CD4-positive, alpha-beta T cell treated with Interleukin-10 for 1 hour (primary cell): ENCODE measurements at regions not wholly inside any gene's neighbourhood (a gene's known extent, or its start where the extent isn't known, plus 50 kb on each side); places are given as distances from the start of the nearest gene placed in this dataset.
"Not testable (repeated sequence)": the region's sequence is repeated elsewhere in the genome, so short reads cannot be mapped to it uniquely, and the experiment has no call there.

Experiments
- DNase-seq: peaks from one replicate; pipeline ENCODE4 v3.0.0-alpha.2; 2020

GRCh38 chr4:155442267-155443105, 65.7 kb upstream of the MAP9 start:
- DNase-seq = peak; percentile 47

- DNase-seq = no peak
Observed at GRCh38 chr4:155441475-155441874, 64.7 kb upstream of the MAP9 start.

- not testable (repeated sequence) for DNase-seq
Observed at GRCh38 chr4:155439760-155440159, 63.0 kb upstream of the MAP9 start.

GRCh38 chr4:155434904-155435303, 58.1 kb upstream of the MAP9 start:
- no peak for DNase-seq

- no peak for DNase-seq
Observed at GRCh38 chr4:155434366-155434765, 57.6 kb upstream of the MAP9 start.

- no peak for DNase-seq
Observed at GRCh38 chr4:155433636-155434360, 57.0 kb upstream of the MAP9 start.

- DNase-seq = no peak
Observed at GRCh38 chr4:155430895-155431795, 54.4 kb upstream of the MAP9 start.

- DNase-seq = no peak
Observed at GRCh38 chr4:155428128-155428527, 51.4 kb upstream of the MAP9 start.

GRCh38 chr4:155426953-155427352, 50.2 kb upstream of the MAP9 start:
- DNase-seq = no peak
